ENCODE measurements at regions not wholly inside any gene's neighbourhood (a gene's known extent, or its start where the extent isn't known, plus 50 kb on each side); places are given as distances from the start of the nearest gene placed in this dataset.

DNA sequence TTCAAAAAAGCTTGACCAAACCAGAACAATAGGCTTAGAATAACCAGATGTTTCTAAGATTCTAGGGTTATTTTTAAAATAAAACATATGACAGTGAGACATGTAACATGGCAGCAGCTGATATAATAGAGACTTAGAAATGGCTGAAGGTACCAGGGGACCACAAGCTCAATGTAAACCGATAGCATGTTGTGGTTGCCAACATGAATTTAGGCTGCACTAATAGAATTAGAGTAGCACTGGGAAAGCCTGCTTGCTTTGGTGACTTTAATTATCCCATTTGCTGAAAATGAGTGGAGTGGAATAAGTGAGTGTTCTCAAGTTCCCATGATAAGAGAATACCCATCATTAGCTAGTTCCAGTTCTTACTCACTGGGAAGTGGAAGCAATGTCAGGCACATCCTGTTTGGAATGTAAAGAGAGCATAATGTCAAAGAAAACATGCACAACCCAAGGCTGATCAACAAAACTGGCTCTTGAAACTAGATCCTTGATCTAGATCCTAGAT, 621.2 kb upstream of the CDH5 start:
- TF ChIP-seq, protein P1, sequence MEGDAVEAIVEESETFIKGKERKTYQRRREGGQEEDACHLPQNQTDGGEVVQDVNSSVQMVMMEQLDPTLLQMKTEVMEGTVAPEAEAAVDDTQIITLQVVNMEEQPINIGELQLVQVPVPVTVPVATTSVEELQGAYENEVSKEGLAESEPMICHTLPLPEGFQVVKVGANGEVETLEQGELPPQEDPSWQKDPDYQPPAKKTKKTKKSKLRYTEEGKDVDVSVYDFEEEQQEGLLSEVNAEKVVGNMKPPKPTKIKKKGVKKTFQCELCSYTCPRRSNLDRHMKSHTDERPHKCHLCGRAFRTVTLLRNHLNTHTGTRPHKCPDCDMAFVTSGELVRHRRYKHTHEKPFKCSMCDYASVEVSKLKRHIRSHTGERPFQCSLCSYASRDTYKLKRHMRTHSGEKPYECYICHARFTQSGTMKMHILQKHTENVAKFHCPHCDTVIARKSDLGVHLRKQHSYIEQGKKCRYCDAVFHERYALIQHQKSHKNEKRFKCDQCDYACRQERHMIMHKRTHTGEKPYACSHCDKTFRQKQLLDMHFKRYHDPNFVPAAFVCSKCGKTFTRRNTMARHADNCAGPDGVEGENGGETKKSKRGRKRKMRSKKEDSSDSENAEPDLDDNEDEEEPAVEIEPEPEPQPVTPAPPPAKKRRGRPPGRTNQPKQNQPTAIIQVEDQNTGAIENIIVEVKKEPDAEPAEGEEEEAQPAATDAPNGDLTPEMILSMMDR (IDR thresholded peaks at IDR 0.05), result no peak
- no peak for TF ChIP-seq POLR2A (IDR thresholded peaks at IDR 0.05)
